ENCODE measurements at regions not wholly inside any gene's neighbourhood (a gene's known extent, or its start where the extent isn't known, plus 50 kb on each side); places are given as distances from the start of the nearest gene placed in this dataset. TPM values are rescaled to one million over a fixed set of nuclear protein-coding genes. Genes with fewer than 3 reads are reported as not detected.

- TF ChIP-seq CTCF (IDR thresholded peaks at IDR 0.05) (no peak), POLR2A (IDR thresholded peaks at IDR 0.05) (no peak)
- peak overlapping the region in 1 of 2 donors; percentile 75 for H3K27ac ChIP-seq
- intact Hi-C loops (cut with DNase I; ENCODE audit: low total_unique reads) = no loop called here
- no peaks in the 10 kb centered on the region for H3K9me3 ChIP-seq
- no peaks in the 10 kb centered on the region for H3K4me1 ChIP-seq
- no peak for DNase-seq
- no peak overlapping the region for H3K4me3 ChIP-seq
- no peaks in the 10 kb centered on the region for H3K27me3 ChIP-seq
- no peaks in the 10 kb centered on the region for H3K36me3 ChIP-seq
Measured at GRCh38 chr5:82330530-82331270, 52.5 kb upstream of the RPS23 start.

GRCh38 chr5:82329393-82329792 lies 51.2 kb upstream of the RPS23 start:
- Histone ChIP-seq H3K4me3 (no peak overlapping the region), H3K4me1 (no peaks in the 10 kb centered on the region), H3K36me3 (no peaks in the 10 kb centered on the region), H3K27me3 (no peaks in the 10 kb centered on the region), H3K9me3 (no peaks in the 10 kb centered on the region), H3K27ac (no peak overlapping the region)
- no peak for DNase-seq
- TF ChIP-seq POLR2A (IDR thresholded peaks at IDR 0.05) (no peak), CTCF (IDR thresholded peaks at IDR 0.05) (no peak)
- intact Hi-C loops (cut with DNase I; ENCODE audit: low total_unique reads) = no loop called here

Small RNA genes lying in the stretch of these regions (microRNA-seq; reads per million reads assigned to microRNA genes)
- not detected for gene MIR3977 (ENCODE audit: borderline microRNAs expressed, borderline replicate concordance)

Measured in uterus (tissue), 3 donors.